ENCODE measurements at regions not wholly inside any gene's neighbourhood (a gene's known extent, or its start where the extent isn't known, plus 50 kb on each side); places are given as distances from the start of the nearest gene placed in this dataset.

- TF ChIP-seq, protein P1, sequence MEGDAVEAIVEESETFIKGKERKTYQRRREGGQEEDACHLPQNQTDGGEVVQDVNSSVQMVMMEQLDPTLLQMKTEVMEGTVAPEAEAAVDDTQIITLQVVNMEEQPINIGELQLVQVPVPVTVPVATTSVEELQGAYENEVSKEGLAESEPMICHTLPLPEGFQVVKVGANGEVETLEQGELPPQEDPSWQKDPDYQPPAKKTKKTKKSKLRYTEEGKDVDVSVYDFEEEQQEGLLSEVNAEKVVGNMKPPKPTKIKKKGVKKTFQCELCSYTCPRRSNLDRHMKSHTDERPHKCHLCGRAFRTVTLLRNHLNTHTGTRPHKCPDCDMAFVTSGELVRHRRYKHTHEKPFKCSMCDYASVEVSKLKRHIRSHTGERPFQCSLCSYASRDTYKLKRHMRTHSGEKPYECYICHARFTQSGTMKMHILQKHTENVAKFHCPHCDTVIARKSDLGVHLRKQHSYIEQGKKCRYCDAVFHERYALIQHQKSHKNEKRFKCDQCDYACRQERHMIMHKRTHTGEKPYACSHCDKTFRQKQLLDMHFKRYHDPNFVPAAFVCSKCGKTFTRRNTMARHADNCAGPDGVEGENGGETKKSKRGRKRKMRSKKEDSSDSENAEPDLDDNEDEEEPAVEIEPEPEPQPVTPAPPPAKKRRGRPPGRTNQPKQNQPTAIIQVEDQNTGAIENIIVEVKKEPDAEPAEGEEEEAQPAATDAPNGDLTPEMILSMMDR (IDR thresholded peaks at IDR 0.05) = no peak
- TF ChIP-seq POLR2A (IDR thresholded peaks at IDR 0.05) = no peak
These were observed 250.8 kb upstream of the FGGY start for GRCh38 chr1:59046134-59046533.

Measured in uterus (tissue), 2 donors.